COR-L47 (cell line): ENCODE measurements at regions not wholly inside any gene's neighbourhood (a gene's known extent, or its start where the extent isn't known, plus 50 kb on each side); places are given as distances from the start of the nearest gene placed in this dataset.

Experiments
- DNase-seq: peaks from one replicate; lab custom pipeline; 2025; lab: John Stamatoyannopoulos, UW

GRCh38 chr1:232891656-232892317 lies 58.6 kb upstream of the NTPCR start:
- no peak for DNase-seq

GRCh38 chr1:232893481-232894313 lies 56.7 kb upstream of the NTPCR start:
- DNase-seq = no peak

- no peak for DNase-seq
Observed at GRCh38 chr1:232894436-232894835, 56.0 kb upstream of the NTPCR start.

GRCh38 chr1:232897949-232898465 lies 52.4 kb upstream of the NTPCR start:
- DNase-seq = no peak

- DNase-seq = no peak
Observed at GRCh38 chr1:232899268-232899667, 51.1 kb upstream of the NTPCR start.

GRCh38 chr1:232899839-232900238 lies 50.6 kb upstream of the NTPCR start:
- no peak for DNase-seq
